DMS114 treated with DMSO at 0.1 percent for 48 hours (cell line): ENCODE measurements at regions not wholly inside any gene's neighbourhood (a gene's known extent, or its start where the extent isn't known, plus 50 kb on each side); places are given as distances from the start of the nearest gene placed in this dataset.

ENCODE experiments used
- DNase-seq: peaks from one replicate; lab custom pipeline; 2025; ENCODE audit not compliant: unreplicated experiment; lab: John Stamatoyannopoulos, UW

DNA sequence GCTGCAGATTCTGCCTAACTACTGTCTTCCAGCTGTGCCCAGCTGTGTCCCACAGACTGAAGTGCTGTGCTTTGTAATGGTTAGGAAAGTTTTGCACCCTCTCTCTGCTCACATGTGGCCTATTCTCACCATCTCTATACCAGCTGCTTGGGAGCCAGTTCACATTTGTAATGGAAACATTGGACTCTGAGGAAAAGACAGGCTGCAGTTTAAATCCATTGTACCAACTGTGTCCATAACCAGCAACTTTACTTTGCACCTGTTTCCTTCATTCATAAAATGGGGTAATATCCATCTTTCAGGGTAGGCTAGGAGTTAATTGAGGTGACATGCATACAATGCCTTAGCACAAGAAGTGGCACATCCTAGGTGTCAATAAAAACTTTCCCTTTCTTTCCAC is 344.0 kb downstream of the TNS1 start:
- no peak for DNase-seq

DNA sequence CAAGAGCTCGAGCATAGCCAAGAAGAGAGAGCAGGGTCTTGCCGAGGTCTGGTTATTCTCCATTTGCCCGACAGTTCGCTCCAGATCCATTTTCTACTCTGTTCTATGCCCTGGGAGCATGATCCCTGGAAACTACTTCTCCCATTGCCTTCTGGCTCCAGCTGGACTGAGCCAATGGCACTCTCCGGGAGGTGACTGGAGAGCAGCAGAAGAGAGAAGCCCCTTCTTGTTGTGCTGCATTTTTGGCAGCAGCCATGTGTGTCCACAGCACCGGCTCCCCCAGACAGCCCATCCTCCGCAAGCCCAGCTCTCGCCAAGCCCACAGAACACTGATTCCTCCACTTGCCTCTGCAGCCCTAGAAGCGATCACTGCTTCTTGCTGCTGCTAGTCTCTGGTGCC is 345.5 kb downstream of the TNS1 start:
- no peak for DNase-seq

DNA sequence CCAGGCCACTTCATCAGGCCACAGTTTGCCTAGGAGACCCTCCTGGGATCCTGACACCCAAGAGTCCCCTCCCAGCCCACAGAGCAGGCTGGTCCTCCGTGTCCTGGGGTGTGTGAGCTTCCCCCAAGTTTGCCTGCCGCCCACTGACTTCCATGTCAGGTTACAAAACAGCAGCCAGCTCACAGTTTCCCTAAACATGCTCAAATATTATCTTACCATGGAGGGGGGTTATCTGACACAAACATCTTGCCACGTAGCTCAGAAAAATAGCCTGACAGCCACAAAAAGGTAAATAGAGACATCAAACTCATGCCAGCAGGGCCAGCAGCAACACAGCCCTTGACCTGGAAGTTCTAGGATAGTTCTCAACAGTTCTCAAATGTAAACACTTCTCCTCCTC is 346.5 kb downstream of the TNS1 start:
- no peak for DNase-seq

DNA sequence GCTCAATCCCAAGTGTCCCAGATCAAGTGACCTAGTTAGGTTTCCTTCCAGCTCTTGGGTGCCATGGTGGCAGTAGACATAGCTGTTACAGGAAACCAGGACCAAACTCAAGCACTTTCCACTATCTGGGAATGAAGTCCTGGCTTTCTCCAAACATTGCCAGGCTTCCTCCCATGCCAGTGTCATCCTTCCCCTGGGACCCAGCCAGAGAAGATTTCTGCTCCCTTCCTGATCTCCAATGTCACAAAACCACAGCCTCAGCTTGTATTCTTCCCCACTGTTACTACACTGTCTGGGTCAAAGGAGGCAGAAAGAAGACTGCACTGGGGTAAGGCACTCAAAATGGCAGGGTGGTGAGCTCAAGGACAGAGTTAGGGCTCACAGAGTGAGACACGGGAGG is 347.1 kb downstream of the TNS1 start:
- no peak for DNase-seq

DNA sequence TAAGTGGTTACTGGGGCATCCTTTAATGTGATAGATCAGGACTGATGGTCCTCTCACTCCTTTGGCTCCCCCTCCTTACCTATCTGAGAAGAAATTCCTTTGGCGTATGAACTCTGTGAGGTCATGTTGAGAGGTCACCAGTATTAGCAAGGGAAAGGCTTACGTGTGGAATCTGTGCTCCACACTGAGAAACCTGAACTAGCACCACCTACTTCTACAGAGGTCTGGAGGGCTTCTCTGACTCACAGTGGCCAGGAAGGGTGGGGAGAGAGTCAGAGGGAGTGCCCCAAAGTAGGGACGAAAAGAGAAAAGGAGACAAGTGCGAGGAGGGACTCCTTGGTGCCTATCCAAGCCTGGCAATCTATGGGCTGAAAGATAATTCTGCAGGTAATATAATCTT is 348.6 kb downstream of the TNS1 start:
- no peak for DNase-seq

DNA sequence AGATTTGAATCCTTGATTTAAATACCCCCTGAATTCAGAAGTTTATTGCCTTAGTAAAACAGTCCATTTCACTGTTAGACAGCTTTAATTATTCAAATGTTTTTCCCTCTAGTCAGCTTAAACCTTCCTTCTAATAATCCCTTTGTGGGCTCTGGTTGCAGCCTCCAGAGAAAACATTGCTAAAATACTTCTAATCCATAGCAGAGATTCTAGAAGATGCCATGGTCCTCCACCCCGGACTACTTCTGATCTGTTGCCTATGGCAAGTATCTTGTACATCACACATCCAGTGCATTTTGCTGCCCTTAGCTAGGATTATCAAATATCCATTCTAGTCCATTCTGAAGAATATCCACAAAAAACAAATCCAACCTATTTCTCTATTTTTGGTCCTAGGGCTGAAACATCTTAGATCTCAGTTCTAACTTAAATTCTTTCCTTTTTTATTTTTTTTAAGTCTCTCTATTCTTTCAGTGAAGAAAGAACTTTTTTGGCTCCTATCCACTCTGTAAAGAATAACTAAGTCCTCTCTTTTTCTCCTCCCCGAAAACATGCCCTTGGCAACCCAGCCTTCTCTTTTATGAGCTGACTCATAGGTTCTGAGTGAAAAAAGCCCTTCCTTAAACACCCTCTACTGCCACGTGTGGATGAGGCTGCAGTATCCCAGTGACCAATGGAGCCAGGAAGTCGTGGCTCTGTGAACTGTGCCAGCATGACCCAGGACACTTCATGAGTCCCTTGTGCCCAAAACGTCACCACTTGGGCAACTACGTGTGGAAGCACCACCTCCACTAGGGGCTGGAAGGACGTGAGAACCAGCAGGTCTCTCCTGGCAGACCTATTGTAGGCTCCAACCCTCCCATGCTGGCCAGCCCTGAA is 349.8 kb downstream of the TNS1 start:
- no peak for DNase-seq

DNA sequence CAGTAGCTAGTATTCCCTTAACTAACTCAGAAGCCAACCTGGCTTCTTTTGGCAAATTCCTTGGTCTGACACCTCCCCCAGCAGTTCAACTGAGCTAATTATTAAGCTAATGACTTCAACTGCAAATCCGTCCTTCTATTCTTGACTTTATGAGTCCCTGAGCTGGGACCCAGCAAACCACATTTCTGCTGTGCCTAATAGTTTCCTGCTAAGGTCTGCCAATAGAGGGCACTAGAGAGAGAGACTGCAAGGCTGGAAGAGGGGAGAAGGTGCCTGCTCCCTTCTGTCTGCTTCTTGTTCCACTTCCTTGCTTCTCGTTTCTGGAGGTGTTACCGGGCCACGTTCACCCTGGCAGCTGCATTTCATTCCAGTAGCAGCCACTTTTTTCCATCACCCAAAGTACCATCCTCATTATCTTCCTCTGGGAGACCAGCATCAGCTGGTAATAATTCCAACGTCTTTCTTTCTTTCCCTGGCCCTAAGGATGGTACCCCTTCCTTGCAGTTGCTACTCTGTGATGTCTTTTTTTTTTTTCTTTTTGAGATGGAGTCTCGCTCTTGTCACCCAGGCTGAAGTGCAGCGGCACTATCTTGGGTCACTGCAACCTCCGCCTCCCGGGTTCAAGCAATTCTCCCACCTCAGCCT is 352.0 kb downstream of the TNS1 start:
- no peak for DNase-seq

DNA sequence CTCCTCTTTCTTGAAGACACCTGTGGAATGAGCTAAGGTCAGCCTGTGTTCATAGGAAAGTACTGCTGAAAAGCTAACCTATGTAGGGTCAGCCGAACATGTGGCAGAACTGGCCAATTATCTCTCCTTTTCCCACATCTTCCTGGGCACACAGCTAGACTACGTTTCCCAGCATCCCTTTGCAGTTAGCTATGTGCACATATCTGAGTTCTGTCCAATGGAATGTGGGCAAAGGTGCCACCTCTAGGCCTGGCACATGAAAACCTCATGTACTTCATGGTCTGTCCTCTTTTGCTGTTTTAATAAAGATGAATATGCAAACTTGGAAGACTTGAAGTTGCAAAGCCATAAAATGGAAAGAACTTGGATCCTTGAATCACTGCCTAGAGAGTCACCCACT is 352.6 kb downstream of the TNS1 start:
- DNase-seq, result no peak

DNA sequence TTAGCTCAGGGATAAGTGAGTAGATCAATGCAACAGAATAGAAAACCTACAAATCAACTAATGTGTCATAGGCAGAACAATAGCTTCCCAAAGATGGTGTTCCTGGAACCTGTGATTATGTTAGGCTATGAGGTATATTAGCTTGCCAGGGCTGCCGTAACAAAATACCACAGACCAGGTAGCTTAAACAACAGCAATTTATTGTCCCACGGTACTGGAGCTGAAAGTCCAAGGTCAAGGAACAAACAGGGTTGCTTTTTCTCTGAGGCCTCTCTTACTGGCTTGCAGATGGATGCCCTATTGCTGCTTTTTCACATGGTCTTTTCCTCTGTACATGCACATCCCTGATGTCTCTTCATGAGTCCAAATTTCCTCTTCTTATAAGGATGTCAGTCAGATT is 354.9 kb downstream of the TNS1 start:
- no peak for DNase-seq

DNA sequence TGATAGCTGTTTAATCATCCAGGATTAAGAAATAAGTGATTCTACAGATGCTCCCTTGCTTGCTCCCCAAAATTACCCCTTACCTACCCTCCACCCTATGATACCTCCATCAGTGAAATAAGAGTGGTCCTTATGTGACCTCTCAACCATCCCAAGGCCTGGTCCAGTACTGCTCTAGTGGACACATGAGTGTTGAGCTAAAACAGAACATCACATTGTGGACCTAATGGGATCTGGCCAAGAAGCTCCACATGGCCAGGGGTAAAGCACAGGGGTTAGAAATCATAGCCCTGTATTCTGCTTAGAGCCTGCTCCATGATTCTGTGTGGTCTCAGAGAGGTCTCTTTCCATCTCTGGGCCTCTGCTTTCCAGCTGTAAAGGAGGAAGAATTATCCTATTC is 355.6 kb downstream of the TNS1 start:
- DNase-seq, result no peak

DNA sequence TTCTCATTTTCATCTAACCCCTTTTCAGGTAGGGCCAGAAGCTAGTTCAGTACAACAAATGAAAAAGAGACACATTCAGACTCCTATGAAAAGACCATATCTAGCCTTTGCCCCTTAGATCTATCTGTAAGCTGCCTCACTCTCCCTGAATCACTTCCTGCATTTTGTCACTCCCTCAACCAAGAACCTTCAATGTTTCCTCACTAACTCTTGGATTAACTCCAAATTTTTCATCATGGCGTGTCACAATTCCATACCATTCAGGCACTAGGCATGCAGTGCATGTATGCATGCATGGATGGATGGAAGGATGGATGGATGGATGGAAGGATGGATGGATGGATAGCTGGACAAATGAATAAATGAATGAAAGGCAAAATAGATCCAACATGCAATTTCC is 356.9 kb downstream of the TNS1 start:
- no peak for DNase-seq

DNA sequence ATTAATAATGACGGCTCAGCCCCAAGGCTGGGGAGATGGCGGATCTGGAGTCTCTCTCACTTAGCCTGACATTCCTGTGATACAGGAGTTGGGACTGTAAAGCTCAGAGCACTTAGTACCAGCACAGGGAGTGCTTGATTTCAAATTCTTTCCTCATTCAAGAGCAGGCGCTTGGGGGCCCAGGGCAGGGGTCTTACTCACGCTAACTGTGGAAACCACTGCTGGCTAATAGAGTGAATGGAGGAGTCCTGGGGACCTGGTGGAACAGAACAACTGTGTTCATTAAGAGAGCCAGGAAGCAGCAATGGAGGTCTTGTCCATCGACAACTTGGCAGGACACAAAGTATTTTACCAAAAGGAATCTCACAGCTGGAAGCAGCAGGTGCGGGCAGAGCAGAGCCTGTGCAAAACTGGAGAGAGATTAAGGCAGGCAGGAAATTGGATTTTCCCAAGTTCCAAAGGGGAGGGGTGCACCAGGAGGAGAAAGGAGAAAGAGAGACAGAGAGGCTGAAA is 358.9 kb downstream of the TNS1 start:
- no peak for DNase-seq

DNA sequence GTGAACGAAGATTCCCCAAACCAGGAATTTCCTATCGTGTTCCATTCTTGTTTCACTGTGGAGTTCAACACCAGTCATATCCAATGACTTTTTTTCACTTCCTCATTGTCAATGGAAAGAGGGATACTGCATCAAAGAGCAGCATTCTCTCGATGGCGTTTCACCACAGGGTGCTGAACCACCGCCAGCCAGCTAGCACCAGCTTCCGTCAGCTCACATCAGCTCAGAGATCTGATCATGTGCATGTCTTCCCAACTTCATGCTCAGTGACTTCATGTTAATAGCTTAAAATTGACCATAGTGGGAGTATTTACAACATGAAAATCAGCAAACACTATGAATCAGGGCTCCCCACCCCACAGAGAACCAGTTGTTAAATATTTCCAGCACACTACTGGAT is 359.9 kb downstream of the TNS1 start:
- DNase-seq, result no peak

DNA sequence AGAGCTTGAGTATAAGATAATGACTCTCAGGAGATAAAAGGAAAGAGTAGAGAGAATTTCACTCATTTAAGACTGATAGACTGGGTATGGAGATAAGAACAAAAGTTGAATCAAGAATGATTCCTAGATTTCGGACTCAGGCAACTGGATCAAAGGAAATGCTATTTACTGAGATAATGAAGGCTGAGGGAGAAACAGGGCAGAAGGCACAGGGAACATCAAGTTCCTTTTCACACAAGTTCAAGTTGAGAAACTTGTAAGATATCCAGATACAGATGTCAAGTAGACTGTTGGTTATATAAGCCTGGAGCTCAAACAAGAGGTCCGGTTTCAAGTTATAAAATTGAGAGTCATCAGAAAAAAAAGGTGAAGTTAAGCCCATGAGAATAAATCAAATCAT is 360.8 kb downstream of the TNS1 start:
- no peak for DNase-seq

DNA sequence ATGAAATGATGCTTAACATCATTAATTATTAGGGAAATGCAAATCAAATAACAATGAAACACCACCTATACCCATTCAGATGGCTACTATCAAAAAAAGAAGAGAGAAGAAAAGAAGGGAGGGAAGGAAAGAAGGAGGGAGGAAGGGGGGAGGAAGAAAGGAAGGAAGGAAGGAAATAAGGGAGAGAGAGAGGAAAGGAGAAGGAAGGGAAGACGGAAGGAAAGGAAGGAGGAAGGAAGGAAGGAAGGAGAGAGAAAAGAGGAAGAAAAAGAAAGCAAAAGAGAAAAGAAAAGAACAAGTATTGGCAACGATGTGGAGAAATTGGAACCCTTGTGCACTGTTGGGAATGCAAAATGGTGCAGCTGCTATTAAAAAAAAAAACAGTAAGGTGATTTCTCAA is 363.3 kb downstream of the TNS1 start:
- DNase-seq, result no peak

DNA sequence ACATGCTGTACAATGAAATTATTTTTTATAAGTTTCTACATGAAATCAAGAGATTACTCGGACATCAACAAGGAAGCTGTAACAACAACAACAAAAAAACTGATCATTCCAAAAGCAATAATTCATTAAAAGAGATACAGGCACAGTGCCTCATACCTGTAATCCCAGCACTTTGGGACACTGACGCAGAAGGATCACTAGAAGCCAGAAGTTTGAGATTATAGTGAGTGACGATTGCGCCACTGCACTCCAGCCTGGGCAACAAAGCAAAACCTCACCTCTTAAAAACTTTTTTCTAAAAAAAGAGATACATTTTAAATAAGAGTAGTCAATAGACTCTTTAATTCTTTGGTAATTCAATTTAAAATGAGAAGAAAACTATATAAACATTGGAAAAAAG is 364.3 kb downstream of the TNS1 start:
- DNase-seq, result no peak

DNA sequence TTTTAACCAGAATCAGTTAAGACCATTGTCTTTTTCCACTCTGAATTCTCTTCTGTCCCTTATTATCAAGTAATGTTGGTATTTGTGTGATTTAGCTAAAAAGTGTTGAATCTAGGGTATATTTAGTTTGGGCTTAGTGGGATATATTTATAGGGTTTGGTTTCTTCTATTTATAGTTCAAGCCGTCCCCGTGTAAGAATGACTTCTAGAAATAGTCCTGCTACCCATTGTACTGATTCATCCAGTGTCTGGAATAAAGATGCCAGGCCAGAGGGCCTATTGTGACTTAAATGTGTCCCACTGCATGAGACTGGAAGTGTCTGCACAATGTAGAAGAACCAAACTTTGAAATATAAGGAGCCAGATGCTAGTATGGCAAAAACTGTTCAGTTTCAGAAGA is 364.8 kb downstream of the TNS1 start:
- DNase-seq, result no peak

DNA sequence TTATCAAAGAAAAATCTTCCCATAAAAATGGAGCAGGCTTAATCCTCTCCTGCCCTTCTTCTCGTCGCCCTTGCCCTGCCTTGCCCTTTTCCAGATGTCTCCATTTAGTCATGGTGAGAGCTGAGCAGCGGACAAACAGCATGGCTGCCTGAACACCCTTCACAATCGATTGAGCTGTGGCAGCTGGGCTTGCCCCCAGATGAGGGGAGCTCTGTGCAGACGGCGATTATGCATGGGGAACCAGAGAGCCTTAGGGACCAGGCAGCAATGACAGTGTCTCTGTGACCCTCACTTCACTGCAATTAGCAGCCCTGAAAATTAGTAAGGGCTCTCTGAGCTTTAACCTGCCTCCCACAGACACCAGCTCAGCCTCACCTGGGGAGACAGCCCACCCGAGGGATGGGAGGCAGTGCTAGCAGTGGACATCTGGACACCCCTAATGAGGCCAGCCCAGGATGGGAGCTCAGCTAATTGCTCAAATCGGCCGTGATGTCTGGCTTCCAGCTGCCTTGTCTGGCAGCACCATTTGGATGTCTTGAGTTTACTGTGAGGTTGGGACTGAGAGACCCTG is 365.7 kb downstream of the TNS1 start:
- DNase-seq, result no peak

DNA sequence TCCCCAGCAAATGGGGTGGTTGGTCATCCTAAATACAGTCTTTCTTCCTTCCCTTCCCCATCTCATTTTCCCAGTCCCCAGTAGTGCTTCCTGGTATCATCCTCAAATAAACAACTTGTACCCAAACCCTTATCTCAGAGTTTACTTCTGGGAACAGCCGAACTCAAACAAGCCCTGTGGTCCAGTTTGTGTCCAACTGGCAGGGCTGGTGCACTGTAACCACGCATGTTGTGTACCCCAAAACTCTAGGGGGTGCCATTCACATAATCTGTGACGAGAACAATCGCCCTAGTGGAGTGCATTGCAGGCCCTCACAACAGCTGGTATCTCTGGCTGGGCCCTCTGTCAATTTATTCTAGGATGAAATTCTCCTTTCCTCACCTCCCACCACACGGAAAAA is 366.2 kb downstream of the TNS1 start:
- DNase-seq, result no peak

DNA sequence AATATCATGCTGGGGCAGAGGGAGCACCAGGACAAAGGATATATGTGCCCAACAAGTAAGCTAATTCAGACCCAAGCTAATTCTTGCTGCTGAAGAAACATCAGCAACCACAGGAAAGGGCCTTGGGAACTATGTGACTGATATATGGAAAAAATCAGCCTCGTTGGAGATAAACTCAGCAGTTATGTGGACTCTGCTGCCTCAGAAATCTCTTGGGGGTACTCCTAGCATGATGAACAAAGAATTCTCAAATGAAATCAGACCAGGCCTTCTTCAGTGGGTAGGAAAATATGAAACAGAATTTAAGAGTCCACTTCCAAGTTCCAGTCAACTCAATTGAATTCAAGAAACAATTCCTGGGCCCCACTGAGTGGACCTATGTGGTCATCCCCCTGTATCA is 367.9 kb downstream of the TNS1 start:
- DNase-seq, result no peak

DNA sequence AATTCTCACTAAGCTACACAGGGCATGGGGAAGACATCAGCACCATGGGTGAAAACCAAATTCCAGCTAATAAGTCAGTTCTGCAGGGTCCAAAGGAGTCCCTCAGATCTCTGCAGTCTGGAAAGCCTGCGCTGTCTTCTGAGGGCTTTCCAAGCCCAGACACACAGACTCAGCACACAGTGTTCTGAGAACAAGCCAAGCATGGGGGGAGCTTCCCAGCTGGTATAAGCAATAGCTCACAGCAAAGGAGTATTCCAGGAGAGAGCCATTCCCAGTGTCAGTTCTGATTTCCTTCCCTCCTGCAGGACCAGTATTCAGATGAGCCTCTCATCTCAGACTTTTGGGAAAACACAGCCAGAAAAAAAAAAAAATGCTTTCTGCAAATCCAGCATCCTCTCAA is 370.8 kb downstream of the TNS1 start:
- DNase-seq, result no peak

DNA sequence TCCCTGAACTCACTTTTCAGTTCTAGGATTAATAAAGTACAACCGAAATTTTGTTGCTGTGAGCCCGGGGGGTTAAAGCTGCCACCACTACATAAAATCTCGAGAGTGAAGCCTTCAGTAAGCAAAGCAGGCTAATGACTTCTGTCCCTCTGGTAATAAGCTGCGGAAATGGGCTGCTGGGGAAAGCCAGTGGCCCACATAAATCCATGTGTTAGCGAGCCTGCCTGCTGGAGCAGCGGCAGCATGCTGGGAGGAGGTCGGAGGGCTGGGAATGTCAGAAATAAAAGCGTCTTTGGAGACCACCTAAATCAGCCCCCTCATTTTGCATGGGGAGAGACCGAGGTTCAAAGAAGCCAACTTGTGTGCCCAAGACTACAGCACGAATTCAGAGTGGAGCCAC is 371.7 kb downstream of the TNS1 start:
- DNase-seq, result no peak
